ENCODE measurements at regions not wholly inside any gene's neighbourhood (a gene's known extent, or its start where the extent isn't known, plus 50 kb on each side); places are given as distances from the start of the nearest gene placed in this dataset.

DNA sequence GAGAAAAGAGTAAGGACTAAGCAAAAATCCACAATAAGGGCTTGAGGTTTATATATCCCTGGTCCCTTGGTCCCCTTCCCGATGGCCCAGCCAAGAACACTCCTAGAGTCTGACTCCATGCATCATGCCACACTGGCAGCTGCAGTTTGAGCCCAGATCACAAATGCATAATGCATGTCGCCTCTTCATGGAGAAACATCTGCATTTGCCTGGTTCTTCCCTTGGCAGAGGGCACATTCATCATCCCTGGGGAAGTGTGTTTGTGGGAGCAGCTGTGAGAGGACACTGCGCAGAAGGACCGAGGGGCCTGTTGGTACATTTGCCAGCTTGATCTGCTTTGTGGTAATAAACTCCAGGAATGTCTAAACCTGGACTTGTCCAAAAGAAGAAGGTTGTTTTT lies 731.8 kb downstream of the FGF9 start:
- H2AFZ ChIP-seq (ENCODE audit: low read length), result no peak overlapping the region
- no peak overlapping the region for H2BK12ac ChIP-seq (ENCODE audit: low read depth, low read length)
- H3K79me1 ChIP-seq (ENCODE audit: low read depth, low read length), result no peaks in the 10 kb centered on the region
- DNase-seq (ENCODE audit: low read depth in 1 of 2, low spot score in 2 of 2) (no peak), FAIRE-seq (no peak)
- no peak overlapping the region for H2BK5ac ChIP-seq (ENCODE audit: low read depth, low read length)
- no peak overlapping the region for H3K14ac ChIP-seq (ENCODE audit: insufficient read length)
- H3K27ac ChIP-seq (ENCODE audit: low read depth, low read length), result no peak overlapping the region
- H3K36me3 ChIP-seq (ENCODE audit: control insufficient read depth in 2 of 4, insufficient read depth in 4 of 4, low read length in 3 of 4), result no peaks in the 10 kb centered on the region
- no peak for TF ChIP-seq PHF8 (conservative IDR thresholded peaks at IDR 0.05; ENCODE audit: low read depth, low read length)
- TF ChIP-seq BACH1 (IDR thresholded peaks at IDR 0.05; ENCODE audit: low read length), result no peak
- TF ChIP-seq KDM1A (IDR thresholded peaks at IDR 0.05; ENCODE audit: borderline replicate concordance, low read length), result no peak
- no peak for TF ChIP-seq HDAC2 (IDR thresholded peaks at IDR 0.05; ENCODE audit: borderline replicate concordance in 1 of 2, low read depth in 2 of 2, low read length in 2 of 2)
- TF ChIP-seq TAF7 (optimal IDR thresholded peaks at IDR 0.05; ENCODE audit: borderline replicate concordance, low read depth, low read length), result no peak
- no peak for TF ChIP-seq SUZ12 (IDR thresholded peaks at IDR 0.05; ENCODE audit: low read length)
- no peak for TF ChIP-seq SP1 (IDR thresholded peaks at IDR 0.05; ENCODE audit: low read depth, low read length)
- no peak for TF ChIP-seq ATF2 (IDR thresholded peaks at IDR 0.05; ENCODE audit: low read length)
- no peak for TF ChIP-seq CBX5 (IDR thresholded peaks at IDR 0.05; ENCODE audit: low read depth, low read length)
- no peak for TF ChIP-seq RAD21 (IDR thresholded peaks at IDR 0.05 in 1 of 2, conservative IDR thresholded peaks at IDR 0.05 in 1 of 2; ENCODE audit: low read depth in 2 of 2, low read length in 2 of 2)
- no peak for TF ChIP-seq SP4 (IDR thresholded peaks at IDR 0.05; ENCODE audit: low read length)
- H3K56ac ChIP-seq (replicated peaks; ENCODE audit: insufficient read length, low read depth, low read length), result no peak overlapping the region
- H4K5ac ChIP-seq (ENCODE audit: insufficient read length, low read depth, low read length), result no peak overlapping the region
- H3K23me2 ChIP-seq (ENCODE audit: low read depth, low read length), result no peaks in the 10 kb centered on the region
- no peaks in the 10 kb centered on the region for H4K20me1 ChIP-seq (replicated peaks in 1 of 2; ENCODE audit: control insufficient read depth in 1 of 2, insufficient read depth in 2 of 2, low read length in 2 of 2)
- H2BK15ac ChIP-seq (ENCODE audit: low read length), result no peak overlapping the region
- no peak overlapping the region for H3K18ac ChIP-seq (ENCODE audit: extremely low read depth, low read length)
- 0 out of 7 replicates have a peak, but pooled peaks cover 0 to 3% (median 0%) of the 10 kb centered on the region in 4 experiments for H3K4me1 ChIP-seq (replicated peaks in 1 of 4; ENCODE audit: control insufficient read depth in 3 of 4, insufficient read depth in 4 of 4, low read length in 3 of 4)
- no peak overlapping the region for H3K4me3 ChIP-seq (ENCODE audit: extremely low read depth in 1 of 4, insufficient read depth in 2 of 4, low read depth in 3 of 4, low read length in 4 of 4)
- no peak overlapping the region for H2BK20ac ChIP-seq (ENCODE audit: low read length)
- 88% methylated on average over 4 of the region's 4 CpGs; no CpG with 5 or more reads in 1 of the 2 experiments for WGBS, 2 experiments (ENCODE audit: extremely low coverage in 1 of 2, insufficient coverage in 1 of 2, insufficient read length in 1 of 2, insufficient replicate concordance in 2 of 2, low coverage in 1 of 2, low lambda C conversion rate in 2 of 2, missing lambda C conversion rate in 1 of 2)
- H4K91ac ChIP-seq (replicated peaks; ENCODE audit: insufficient read length, low read length), result no peak overlapping the region
- no peak overlapping the region for H3K23ac ChIP-seq (ENCODE audit: insufficient read length)
- H3K79me2 ChIP-seq (ENCODE audit: control insufficient read depth in 1 of 2, insufficient read depth in 2 of 2, low read length in 2 of 2), result no peaks in the 10 kb centered on the region
- no peak overlapping the region for H3K4me2 ChIP-seq (ENCODE audit: insufficient read depth in 1 of 2, low read depth in 2 of 2, low read length in 2 of 2)
- POLR2A ChIA-PET (ENCODE audit: partially characterized antibody), result no interaction called here
- no peak overlapping the region for H3K9ac ChIP-seq (replicated peaks in 1 of 4; ENCODE audit: extremely low read depth in 1 of 4, low read depth in 3 of 4, low read length in 3 of 4)
- H2BK120ac ChIP-seq (replicated peaks; ENCODE audit: low read depth, low read length), result no peak overlapping the region
- H3K9me3 ChIP-seq (ENCODE audit: insufficient read depth in 2 of 2, low read depth in 1 of 2, low read length in 1 of 2), result no peaks in the 10 kb centered on the region
- CTCF ChIA-PET (ENCODE audit: partially characterized antibody), result interaction anchor here (1.2 kb wide), 1 partner anchor 333 kb away, joined by 4 read pairs; no protein-coding TSS in a partner anchor
- no peak overlapping the region for H2AK5ac ChIP-seq (ENCODE audit: low read depth, low read length)
- no peak overlapping the region for H4K8ac ChIP-seq (ENCODE audit: extremely low read depth, insufficient read depth, low read length)
- H3K27me3 ChIP-seq (replicated peaks in 1 of 4; ENCODE audit: control insufficient read depth in 3 of 4, extremely low read depth in 1 of 4, insufficient read depth in 3 of 4, low read length in 3 of 4), result no peaks in the 10 kb centered on the region
- no peak overlapping the region for H3K4ac ChIP-seq (replicated peaks; ENCODE audit: insufficient read length, low read depth, low read length)
